ENCODE measurements at regions not wholly inside any gene's neighbourhood (a gene's known extent, or its start where the extent isn't known, plus 50 kb on each side); places are given as distances from the start of the nearest gene placed in this dataset.
"Not testable (repeated sequence)": the region's sequence is repeated elsewhere in the genome, so short reads cannot be mapped to it uniquely, and the experiment has no call there.

- not testable (repeated sequence) for TF ChIP-seq CTCF (IDR thresholded peaks at IDR 0.05); POLR2AphosphoS5 (IDR thresholded peaks at IDR 0.05; ENCODE audit: low read depth, low read length); SIN3A (IDR thresholded peaks at IDR 0.05; ENCODE audit: borderline replicate concordance, insufficient read depth, low read depth, low read length); REST (IDR thresholded peaks at IDR 0.05; ENCODE audit: insufficient read depth in 1 of 2, low read depth in 2 of 2, low read length in 1 of 2)
Measured at GRCh38 chr9:39533763-39534548, 178.5 kb downstream of the SPATA31A1 start.
